ENCODE measurements at regions not wholly inside any gene's neighbourhood (a gene's known extent, or its start where the extent isn't known, plus 50 kb on each side); places are given as distances from the start of the nearest gene placed in this dataset.

DNA sequence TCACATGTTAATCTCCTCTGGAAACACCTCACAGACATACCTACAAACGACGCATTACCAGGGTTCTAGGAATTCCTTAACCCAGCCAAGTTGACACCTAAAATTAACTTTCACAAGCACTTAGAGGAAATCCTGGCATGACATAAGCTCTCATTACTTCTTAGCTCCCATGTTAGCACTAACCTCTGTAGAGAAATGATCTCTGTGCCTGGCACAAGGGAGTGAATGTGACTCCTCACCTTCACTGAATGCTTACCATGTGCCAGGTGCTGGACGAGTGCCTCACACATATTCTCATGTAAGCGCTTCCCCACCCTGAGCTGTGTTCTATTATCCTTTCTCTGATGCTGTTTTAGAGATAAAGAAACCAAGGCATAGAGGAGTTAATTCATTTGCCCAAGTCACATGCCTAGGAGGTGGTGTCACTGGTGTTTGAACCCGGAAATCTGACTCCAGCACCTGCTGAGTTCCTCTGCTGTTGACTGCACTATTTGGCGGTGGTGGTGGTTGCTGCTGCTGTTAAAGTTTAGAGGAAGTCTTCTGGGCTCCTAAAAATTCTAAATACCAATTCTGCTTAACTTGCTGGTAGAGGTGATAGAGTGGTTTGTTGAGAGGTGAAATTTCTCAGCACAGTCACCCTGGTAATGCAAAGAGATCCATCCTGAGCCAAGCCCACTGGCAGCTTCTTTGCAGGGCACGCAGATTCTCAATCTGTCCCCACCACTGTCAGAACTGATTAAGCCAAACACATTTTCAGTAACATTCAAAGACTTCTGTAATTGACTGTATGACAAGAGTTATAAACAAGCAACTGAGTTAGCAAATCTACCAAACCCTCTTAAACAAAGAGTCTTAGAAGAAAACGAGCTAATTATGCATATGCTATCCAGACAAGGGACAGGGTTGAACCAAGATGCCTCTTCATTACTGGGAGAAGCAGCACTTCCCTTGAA is 200.3 kb downstream of the CMPK2 start:
- DNase-seq (ENCODE audit: low read depth): no peak

DNA sequence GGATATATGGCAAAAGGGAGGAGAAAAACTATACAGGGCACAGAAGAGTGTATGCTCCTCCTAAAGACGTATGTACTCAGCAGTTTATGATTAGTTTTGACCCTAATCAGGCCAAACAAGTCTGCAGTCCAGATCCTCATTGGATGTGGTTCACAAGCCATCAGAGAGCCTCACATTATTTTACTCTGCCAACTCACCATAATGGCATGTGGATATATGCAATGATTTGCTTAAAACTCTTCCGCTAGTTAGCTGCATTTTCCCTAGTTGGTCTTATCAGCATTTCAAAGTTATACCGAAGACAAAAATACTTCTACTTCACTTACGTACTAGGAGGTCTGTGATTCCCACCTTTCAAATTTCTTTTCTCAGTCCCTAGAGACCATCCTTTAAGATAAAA is 198.4 kb downstream of the CMPK2 start:
- DNase-seq (ENCODE audit: low read depth): no peak

DNA sequence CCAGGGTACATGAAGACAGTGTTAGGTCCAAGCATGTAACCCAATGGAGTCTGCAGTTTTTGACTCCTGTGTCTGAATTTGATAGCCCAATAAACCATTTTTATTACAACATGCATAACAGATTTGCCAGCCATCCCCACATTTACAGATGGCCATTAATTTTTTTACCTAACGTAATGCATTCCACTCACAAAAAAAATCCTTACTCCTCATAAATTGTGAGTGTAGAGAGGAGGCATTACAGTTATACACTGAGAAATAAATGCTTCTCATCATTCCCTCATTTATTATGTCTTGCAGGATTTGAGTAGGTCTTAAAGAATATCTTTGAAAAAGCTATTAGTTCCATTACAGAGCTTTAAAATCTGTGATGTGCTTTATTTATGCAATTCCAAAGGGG is 193.8 kb downstream of the CMPK2 start:
- DNase-seq (ENCODE audit: low read depth): no peak

DNA sequence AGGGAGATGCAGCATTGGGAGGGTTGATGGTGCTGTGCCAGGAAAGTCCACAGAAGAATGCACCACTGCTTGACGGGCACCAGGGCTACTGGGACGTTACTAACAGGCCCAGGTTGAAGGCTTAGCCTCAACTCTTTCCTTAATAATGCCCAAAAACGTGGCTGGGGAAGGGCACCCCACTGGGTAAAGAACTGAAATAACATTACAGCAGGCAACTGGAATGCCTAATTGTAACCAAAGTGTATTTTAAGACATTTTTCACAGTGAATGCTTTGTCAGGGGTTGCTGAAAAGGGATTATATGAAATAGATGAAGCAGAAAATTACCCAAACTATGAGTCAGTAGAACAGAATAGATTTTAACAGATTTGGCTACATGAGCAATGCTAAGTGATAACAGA is 191.3 kb downstream of the CMPK2 start:
- no peak for DNase-seq (ENCODE audit: low read depth)

DNA sequence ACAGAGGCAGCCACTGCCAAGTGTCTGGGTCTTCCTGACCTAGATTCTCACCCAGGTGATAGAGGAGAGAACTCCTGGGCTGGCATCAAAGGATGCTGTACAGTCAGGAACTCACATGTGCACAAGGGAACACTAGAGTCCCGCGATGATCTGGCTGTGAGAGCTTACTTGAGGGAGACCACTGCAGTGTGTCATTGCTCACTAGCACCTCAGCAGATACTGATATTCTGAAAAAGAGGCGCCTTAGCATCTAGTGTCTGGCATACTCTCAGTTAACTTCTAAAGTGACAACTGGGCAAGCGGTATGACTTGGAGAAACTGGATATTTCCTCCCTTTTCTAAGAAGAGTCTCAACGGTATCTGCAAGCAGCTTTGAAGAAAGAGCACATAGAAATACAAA is 189.9 kb downstream of the CMPK2 start:
- no peak for DNase-seq (ENCODE audit: low read depth)

DNA sequence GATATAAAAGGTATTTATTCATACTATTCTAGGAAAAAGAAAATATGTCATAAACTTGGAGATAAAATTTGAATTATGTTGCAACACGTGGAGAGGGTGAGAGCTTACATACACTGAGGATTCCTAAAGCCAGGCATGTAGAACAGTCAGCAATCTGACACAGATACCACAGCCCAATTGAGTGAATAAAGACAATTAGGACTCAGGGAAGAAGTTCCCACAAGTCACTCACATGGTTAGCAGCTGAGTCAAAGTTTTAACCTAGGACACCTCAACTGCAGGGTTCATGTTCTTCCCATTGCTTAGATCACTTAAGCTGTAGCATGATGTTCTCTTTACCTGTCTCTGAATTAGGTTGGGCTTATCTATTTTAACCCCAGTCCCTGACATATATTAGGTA is 189.5 kb downstream of the CMPK2 start:
- DNase-seq (ENCODE audit: low read depth): no peak

DNA sequence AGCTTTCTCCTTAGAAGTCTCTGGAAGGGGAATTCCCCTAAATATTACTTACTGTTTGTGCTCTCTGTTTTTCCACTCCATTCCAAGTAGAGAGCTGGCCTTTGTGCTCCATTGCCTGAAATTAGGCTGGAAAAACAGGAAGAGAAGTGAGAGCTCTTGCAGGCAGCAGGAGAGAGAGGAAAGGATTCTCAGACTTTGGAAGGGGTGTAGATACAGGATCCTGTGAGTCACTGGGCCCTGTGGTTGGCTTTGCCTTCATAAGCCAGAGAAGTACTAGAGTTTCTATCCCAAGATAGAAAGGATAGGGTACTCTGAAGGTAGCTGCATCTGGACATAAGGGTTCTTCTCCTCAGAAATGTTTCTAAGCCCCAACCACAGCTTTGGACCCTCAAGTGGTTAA is 188.9 kb downstream of the CMPK2 start:
- DNase-seq (ENCODE audit: low read depth): no peak

DNA sequence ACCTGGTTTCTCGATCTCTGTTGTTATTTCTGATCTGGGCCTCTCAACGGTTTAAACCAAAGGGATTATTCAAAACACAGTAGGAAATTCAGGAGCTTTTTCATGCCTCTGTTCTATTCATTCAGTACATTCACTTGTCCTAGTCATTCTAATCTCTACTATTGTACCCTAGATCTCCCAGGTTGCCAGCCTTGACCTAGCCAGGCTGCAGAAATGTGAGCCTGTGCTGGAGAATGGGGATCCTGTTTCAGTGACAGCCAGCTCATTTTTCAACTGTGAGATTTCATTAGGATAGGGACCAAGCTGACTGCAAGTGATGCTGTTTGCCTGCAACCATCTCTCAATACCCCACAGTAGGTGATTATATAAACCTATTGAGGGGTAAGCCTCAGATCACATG is 186.2 kb downstream of the CMPK2 start:
- no peak for DNase-seq (ENCODE audit: low read depth)

DNA sequence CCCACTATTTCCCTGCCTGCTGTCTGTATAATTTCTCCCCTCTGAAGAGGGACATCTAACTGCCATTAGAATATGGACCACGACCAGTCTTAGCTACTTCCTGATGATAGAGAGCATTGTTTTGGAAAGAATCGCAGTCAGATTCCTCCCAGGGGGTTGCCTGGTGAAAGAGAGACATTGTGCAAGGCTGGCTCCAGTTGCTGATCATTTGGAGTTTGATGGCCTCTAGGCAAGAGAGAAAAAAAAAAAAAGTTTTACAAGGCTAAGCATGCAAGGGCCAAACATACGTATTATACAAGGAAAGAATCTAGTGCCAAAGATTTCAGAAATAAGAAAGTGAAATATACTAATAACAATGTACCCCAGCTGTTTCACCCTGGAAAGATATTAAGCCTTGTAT is 182.2 kb downstream of the CMPK2 start:
- DNase-seq (ENCODE audit: low read depth): no peak

DNA sequence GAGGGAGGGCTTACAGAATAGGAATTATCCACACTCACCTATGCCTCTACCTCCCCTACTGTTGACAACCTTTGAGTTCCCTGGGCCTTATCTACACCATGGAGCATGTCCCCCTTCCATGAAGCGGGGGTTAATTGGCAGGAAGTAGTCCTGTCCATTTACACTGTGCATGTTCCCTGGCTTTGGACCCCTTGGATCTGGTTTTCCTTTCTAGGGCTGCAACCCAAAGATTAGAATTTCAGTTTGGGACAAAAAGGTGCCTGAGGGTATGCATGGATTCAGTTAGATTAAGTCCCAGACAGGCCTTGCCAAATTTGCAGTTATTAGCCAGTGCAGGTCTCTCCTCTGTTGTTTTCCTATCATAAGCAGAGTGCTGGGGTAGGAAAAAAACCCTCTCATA is 180.3 kb downstream of the CMPK2 start:
- no peak for DNase-seq (ENCODE audit: low read depth)

DNA sequence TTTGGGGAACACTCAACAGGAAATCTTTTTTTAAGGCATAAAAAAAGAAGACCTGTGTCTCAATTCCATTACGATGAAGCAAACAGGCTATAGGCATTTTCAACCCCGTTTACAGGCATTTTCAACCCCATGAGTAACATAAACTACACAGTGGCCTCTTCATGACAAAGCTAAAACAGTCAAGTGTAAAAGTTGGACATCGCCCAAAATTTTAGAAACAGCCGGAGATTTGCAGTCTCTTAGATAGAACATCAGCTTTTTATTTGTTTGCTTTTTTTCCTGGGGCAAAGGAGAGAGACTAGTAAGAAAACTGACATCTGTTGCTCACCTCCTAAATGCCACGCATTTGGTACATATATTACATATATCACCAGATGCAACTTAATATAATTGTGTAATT is 173.7 kb downstream of the CMPK2 start:
- DNase-seq (ENCODE audit: low read depth): no peak

DNA sequence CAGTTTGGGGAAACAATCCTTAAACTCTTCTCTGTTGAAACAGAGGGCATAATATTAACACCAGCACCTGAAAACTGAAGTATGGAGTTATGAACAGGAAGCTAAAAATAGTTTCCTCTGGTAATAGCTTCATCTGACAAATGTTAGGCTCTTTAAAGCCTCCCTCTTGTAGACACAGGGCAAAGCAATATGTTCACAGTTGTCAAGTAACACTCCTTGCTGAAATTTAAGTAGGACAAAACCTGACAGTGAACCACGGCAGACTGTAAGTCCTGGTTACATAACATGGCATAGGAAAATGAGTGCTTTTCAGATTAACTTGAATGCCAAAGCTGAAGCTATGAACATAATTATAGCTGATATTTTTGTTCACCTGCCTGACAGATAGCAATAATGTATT is 172.9 kb downstream of the CMPK2 start:
- no peak for DNase-seq (ENCODE audit: low read depth)

DNA sequence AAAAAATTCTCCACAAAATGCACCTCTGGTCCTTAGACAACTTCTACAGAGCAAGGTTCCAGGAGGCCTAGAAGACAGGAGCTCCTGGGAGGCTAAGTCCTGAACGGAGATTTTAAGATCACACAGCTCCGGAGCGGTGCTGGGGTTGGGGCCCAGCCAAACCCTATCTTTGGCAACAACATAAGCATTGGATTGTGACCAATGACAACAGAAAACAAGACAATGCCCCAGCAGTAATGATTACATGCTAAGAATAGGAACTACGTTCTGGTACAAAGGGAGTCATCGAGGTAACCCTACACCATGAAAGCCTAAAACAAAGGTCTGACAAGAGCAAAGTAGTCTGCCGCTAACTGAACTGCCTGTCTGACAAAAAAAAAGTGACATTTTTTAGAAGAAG is 171.2 kb downstream of the CMPK2 start:
- DNase-seq (ENCODE audit: low read depth): no peak

DNA sequence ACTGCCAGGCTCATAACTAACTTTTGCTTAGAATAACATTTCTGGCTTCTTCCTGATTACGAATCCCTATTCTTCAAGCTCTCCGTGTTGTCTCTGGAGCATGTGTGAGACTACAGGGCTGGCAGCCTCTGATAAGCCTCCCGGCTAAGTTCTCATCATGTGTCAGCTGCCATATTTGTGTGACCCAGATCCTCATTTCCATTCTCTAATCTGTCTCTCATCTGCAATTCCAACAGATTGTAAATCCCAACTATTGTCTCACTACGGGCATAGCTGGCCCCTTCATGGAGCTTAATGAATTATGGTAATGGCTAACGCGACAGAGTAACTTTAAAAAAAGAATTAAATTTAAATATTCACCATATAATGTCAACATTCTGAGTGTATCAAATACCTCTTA is 165.4 kb downstream of the CMPK2 start:
- DNase-seq (ENCODE audit: low read depth): no peak

DNA sequence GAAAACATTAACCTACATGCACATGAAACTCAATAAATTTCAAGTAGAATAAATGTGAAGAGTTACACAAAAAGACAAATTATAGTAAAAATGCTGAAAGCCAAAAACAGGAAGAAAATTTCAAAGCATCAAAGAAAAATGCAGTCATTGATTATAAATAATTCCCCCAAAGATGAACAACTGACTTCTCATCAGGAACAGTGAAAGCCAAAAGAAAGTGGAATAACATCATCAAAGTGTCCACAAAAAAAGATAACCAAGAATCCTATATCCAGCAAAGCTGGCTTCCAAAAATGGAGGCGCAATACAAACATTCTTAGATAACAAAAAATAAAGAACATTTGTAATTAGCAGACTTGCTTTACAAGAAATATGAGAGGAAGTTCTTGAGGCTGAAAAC is 161.6 kb downstream of the CMPK2 start:
- no peak for DNase-seq (ENCODE audit: low read depth)

DNA sequence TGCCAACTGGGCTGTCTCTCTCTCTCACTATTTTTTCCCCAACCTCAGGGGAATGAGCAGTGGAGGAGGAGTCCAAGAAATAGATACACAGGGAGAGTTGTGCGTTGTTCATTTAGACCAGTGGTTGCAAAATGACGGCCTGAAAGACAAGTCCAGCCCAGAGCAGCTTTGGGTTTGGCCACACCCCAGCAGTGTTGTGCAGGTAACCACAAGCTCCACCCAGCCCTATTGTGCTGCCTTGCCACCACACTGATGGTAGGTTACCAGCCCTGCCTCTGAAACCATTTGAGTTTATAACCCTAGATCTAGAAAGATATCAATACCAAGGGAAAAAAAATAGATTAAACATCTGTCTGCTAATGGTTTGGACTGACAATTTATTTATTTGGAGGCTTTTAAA is 144.3 kb downstream of the CMPK2 start:
- no peak for DNase-seq (ENCODE audit: low read depth)

DNA sequence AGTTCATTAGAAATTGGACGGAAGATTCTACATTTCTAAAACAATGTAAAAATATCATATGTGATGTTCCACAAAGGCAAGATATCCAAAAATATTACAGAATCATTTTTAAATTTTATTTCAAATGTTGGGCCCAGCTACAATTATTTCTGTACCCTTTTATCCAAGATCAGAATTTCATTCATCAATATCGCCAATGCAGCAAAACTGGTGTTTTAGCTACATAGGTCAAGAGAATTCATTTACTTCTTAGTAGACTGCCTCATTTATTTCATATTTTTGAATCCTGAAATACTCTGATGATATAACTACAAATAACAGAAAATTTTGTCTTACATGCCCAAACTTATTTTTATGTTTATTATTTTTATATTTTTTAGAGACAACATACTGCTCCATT is 143.1 kb downstream of the CMPK2 start:
- no peak for DNase-seq (ENCODE audit: low read depth)

DNA sequence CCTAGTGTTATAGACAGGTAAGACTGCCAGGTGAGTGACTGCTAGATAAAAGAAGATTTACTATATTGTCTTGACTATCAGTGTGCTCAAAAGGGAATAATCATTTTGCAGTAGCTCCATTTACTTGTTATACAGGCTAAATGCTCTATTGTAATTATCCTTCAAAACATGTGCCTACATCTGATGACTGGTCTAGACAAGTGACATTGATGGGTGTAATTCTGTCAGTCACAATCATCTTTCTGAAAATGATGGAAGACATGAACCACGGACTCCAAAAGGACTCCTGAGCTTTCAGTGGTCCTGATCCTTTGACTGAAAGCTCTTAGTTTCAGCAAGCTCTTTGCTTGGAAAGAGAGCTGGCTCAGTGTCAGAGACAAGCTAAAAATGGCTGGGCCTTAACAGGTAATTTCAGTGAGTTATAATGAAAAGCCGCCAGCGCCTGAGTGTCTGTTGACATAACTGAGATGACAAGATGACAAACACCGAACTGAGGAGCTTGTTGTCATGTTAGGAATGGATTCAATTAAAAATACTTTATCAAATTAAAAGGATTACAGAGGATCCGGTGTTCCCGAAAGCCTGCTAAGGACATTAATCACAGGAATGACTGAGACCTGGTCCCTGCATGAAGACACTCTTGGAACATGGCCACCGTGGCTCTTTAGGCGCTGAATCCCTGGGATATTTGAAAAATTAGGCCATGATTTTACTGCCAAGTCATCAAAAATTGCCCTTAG is 141.7 kb downstream of the CMPK2 start:
- no peak for DNase-seq (ENCODE audit: low read depth)

DNA sequence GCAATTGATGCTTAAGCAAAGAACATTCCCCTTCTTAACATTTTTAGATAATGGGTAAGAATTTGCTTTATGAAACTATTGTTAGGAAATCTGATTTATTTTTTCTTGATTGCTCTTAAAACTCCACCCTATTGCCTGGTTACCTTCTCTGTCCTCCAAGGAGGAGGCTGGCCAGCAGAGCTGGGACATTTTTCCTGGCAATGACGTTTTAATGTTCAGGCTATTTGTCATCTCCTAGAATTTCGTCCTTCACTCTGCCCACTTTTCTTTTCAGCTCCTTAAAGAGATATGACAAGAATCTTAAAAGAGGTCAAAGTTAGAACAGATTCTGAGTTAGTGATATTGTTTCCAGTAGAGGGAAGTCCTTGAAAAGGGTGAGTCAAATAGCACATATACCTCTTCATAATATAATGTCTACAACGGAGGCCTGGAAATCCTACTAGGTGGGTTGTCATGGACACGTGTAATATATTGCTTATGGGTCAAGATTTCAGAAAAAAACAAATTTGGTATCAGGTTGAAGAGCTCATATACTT is 141.0 kb downstream of the CMPK2 start:
- no peak for DNase-seq (ENCODE audit: low read depth)

DNA sequence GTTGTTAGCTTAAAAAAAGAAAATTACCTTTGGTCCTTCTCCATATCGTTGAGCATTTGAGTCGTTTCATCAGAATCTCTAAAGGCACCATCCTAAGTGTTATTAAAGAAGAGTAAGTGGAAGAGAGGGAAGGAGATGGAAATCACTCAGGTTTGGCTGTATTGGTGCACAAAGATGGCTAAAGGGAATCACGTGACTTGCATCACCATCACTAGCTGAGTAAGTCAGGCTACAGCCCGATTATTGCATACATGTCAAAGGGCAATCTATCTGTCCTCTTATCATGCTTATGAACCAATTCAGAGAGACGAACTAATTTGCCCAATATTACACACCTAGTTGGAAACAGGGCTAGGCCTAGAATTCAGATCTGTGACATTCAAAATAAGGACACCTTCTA is 137.6 kb downstream of the CMPK2 start:
- DNase-seq (ENCODE audit: low read depth): no peak

DNA sequence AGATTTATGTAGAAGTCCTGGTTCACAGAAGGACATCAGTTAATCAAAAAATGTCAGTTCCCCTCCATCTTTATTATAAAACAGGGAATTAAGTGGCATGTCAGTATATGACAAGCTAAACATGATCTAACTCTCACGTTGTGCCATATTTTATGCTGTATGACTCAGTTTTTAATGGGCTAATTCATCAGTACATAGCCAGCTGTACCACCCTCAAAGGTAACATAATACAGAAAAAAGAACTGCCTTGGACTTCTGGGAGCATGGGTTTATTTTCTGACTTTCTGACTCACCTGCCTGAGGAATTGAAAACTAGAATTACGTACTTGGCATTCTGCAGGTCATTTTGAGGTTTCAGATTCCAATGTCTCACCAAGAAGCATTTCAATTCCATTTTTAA is 135.7 kb downstream of the CMPK2 start:
- no peak for DNase-seq (ENCODE audit: low read depth)

DNA sequence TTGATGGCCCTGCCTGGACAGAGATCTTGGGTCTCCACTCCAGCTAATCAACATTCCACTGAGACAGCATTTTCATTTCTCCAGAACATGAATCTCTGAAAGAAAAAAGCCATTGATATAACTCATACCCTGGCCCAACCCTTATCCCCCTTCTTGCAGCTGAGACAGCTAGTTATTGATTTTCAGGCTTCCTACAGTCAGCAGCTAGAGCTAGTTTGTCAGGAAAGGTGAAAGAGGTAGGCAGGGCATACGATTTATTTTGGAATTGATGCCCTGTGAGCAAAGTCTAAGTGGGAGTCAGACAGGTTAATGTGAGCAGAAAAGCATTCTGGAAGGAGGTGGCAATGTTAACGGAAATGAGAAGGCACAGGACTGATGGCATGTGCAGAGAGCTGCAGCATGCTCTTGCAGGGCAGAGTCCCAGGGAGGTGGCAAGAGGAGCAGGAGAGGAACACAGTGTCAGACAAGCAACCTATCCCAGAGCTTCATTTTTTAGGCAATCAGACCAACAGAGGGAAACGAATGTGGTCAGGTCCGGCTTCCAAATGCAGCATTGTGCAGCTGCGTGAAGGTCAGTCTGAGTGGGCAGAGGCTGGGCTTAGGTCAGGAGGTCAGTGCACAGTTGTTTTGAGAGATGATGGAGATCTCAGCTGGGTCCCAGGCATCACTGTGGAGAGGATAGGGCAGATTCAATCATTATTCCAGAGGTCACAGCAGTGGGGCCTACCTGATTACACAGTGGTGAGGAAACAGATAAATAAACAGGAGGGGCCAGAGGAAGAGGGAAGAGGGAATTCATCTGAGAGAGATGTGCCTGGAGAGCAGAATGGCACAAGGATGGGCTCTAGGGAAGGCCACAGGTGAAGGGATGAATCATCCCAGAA is 134.8 kb downstream of the CMPK2 start:
- DNase-seq (ENCODE audit: low read depth): no peak
